ENCODE measurements at regions not wholly inside any gene's neighbourhood (a gene's known extent, or its start where the extent isn't known, plus 50 kb on each side); places are given as distances from the start of the nearest gene placed in this dataset.

DNA sequence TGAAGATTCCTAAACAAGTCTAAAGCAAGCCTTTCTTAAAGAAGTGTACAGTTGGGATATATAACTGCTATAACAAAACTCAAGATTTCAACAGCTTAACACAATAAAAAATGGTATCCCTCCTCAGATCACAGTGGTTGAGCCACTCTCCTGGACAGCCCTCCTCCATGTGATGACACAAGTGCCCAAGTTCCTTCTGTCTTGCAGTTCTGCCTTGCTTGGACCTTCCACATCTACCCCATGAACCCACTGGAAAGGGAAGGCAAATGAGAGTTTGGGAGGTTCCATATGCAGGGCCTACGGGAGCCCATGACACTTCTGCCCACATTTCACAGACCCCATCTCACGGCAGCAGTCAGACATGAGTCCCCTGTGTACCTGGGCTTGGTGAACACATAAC lies 659.2 kb downstream of the UQCRFS1 start:
- no peak for TF ChIP-seq MYC (IDR thresholded peaks at IDR 0.05; ENCODE audit: low read depth, low read length)
- TF ChIP-seq CTCF (IDR thresholded peaks at IDR 0.05; ENCODE audit: low read depth, low read length) = no peak
